HCT116 (cell line): ENCODE measurements at regions not wholly inside any gene's neighbourhood (a gene's known extent, or its start where the extent isn't known, plus 50 kb on each side); places are given as distances from the start of the nearest gene placed in this dataset.

Experiments used
- ATF3 ChIP-seq: IDR thresholded peaks from 2 replicates; pipeline ENCODE4 v1.6.1; 2012
- CBX3 ChIP-seq: IDR thresholded peaks from 2 replicates; pipeline ENCODE4 v1.6.1; 2012; ENCODE audit warnings: low read depth
- CTCF ChIP-seq, 3 experiments: fragments of 200-600 bp in 1 of 3; sonication (generic) in 1 of 3; IDR thresholded peaks in 2 of 3; conservative IDR thresholded peaks in 1 of 3; 2 replicates each; pipeline ENCODE4 v1.5.1; 2012 to 2017; ENCODE audit warnings: low read depth in 2 of 3, low read length in 2 of 3, antibody characterized with exemption in 1 of 3, borderline replicate concordance in 1 of 3, control low read depth in 1 of 3, mild to moderate bottlenecking in 1 of 3, mixed read lengths in 1 of 3, mixed run types in 1 of 3, moderate library complexity in 1 of 3; ENCODE audit not compliant: insufficient read depth in 1 of 3
- ELF1 ChIP-seq: IDR thresholded peaks from 2 replicates; pipeline ENCODE4 v1.6.1; 2012; ENCODE audit warnings: low read depth, borderline replicate concordance
- EZH2 ChIP-seq: fragments of 200-600 bp; sonication (generic); IDR thresholded peaks from 2 replicates; pipeline ENCODE4 v1.6.1; 2017; ENCODE audit warnings: antibody characterized with exemption, mixed run types
- EZH2phosphoT487 ChIP-seq: fragments of 200-600 bp; IDR thresholded peaks from 2 replicates; pipeline ENCODE4 v1.6.1; 2018; ENCODE audit warnings: antibody characterized with exemption, borderline replicate concordance
- JUND ChIP-seq: IDR thresholded peaks from 2 replicates; pipeline ENCODE4 v1.6.1; 2012
- POLR2AphosphoS5 ChIP-seq: IDR thresholded peaks from 2 replicates; pipeline ENCODE4 v1.6.1; 2011; ENCODE audit warnings: mild to moderate bottlenecking, low read depth, low read length, moderate library complexity
- RAD21 ChIP-seq: IDR thresholded peaks from 2 replicates; pipeline ENCODE4 v1.6.1; 2012; ENCODE audit warnings: low read depth, mild to moderate bottlenecking
- SRF ChIP-seq: IDR thresholded peaks from 2 replicates; pipeline ENCODE4 v1.6.1; 2012; ENCODE audit warnings: low read depth
- TCF7L2 ChIP-seq: IDR thresholded peaks from 2 replicates; pipeline ENCODE4 v1.7.0; 2011; ENCODE audit warnings: borderline replicate concordance, inconsistent platforms; ENCODE audit not compliant: insufficient read depth, insufficient read length; ENCODE audit errors: extremely low read depth

GRCh38 chr11:20249796-20250195 lies 89.5 kb upstream of the DBX1 start:
- TF ChIP-seq RAD21 = no peak
- TF ChIP-seq EZH2phosphoT487 = no peak
- no peak for TF ChIP-seq EZH2
- no peak for TF ChIP-seq CTCF (IDR thresholded peaks at IDR 0.05 in 2 of 3, conservative IDR thresholded peaks at IDR 0.05 in 1 of 3; ENCODE audit: borderline replicate concordance in 1 of 3, insufficient read depth in 1 of 3, low read depth in 2 of 3, low read length in 2 of 3)
- no peak for TF ChIP-seq ATF3
- no peak for TF ChIP-seq SRF
- TF ChIP-seq JUND = no peak
- TF ChIP-seq CBX3 = no peak
- TF ChIP-seq POLR2AphosphoS5 = no peak
- no peak for TF ChIP-seq TCF7L2
- TF ChIP-seq ELF1 = no peak
